HG03095 (cell line): ENCODE measurements at regions not wholly inside any gene's neighbourhood (a gene's known extent, or its start where the extent isn't known, plus 50 kb on each side); places are given as distances from the start of the nearest gene placed in this dataset.
"Not testable (repeated sequence)": the region's sequence is repeated elsewhere in the genome, so short reads cannot be mapped to it uniquely, and the experiment has no call there.

Experiments
- ATAC-seq: cut with Tn5 transposase; IDR thresholded peaks from one replicate; pipeline ENCODE4 v1.9.1; 2021; ENCODE audit warnings: moderate library complexity; ENCODE audit not compliant: unreplicated experiment

GRCh38 chr2:143935482-143935752 is 584.5 kb downstream of the ZEB2 start:
- no peak for ATAC-seq

- ATAC-seq: peak; percentile 42
Measured at GRCh38 chr2:143934626-143935481, 585.1 kb downstream of the ZEB2 start.

- ATAC-seq: no peak
Measured at GRCh38 chr2:143933946-143934569, 585.9 kb downstream of the ZEB2 start.

GRCh38 chr2:143930891-143931290 is 589.0 kb downstream of the ZEB2 start:
- no peak for ATAC-seq

GRCh38 chr2:143928613-143929012 is 591.3 kb downstream of the ZEB2 start:
- no peak for ATAC-seq

GRCh38 chr2:143928184-143928583 is 591.7 kb downstream of the ZEB2 start:
- no peak for ATAC-seq

GRCh38 chr2:143926736-143927135 is 593.2 kb downstream of the ZEB2 start:
- no peak for ATAC-seq

- not testable (repeated sequence) for ATAC-seq
Measured at GRCh38 chr2:143922261-143922830, 597.6 kb downstream of the ZEB2 start.

- ATAC-seq: no peak
Measured at GRCh38 chr2:143918465-143918989, 601.4 kb downstream of the ZEB2 start.

GRCh38 chr2:143916781-143917180 is 603.1 kb downstream of the ZEB2 start:
- no peak for ATAC-seq

- no peak for ATAC-seq
Measured at GRCh38 chr2:143909577-143910353, 610.2 kb downstream of the ZEB2 start.

- no peak for ATAC-seq
Measured at GRCh38 chr2:143908843-143909242, 611.1 kb downstream of the ZEB2 start.

- ATAC-seq: no peak
Measured at GRCh38 chr2:143907801-143908200, 612.1 kb downstream of the ZEB2 start.

GRCh38 chr2:143906850-143907249 is 613.1 kb downstream of the ZEB2 start:
- no peak for ATAC-seq

- no peak for ATAC-seq
Measured at GRCh38 chr2:143905587-143905986, 614.3 kb downstream of the ZEB2 start.

GRCh38 chr2:143903172-143903856 is 616.6 kb downstream of the ZEB2 start:
- ATAC-seq: no peak

GRCh38 chr2:143901185-143901842 is 618.6 kb downstream of the ZEB2 start:
- peak; percentile 61 for ATAC-seq

- no peak for ATAC-seq
Measured at GRCh38 chr2:143899987-143900386, 619.9 kb downstream of the ZEB2 start.

- ATAC-seq: no peak
Measured at GRCh38 chr2:143893371-143893770, 626.5 kb downstream of the ZEB2 start.

- no peak for ATAC-seq
Measured at GRCh38 chr2:143891879-143892308, 628.0 kb downstream of the ZEB2 start.
